Superior temporal gyrus (tissue), 1 donor: ENCODE measurements at regions not wholly inside any gene's neighbourhood (a gene's known extent, or its start where the extent isn't known, plus 50 kb on each side); places are given as distances from the start of the nearest gene placed in this dataset.
"Not testable (repeated sequence)": the region's sequence is repeated elsewhere in the genome, so short reads cannot be mapped to it uniquely, and the experiment has no call there.

Experiments used
- DNase-seq: peaks from one replicate; pipeline ENCODE4 v3.0.0-alpha.2; 2016; ENCODE audit errors: extremely low spot score

GRCh38 chr9:67136376-67136775 is 144.0 kb upstream of the SPATA31A3 start:
- DNase-seq: not testable (repeated sequence)

- DNase-seq: peak; percentile 3
Observed at GRCh38 chr9:67133124-67133523, 140.8 kb upstream of the SPATA31A3 start.

GRCh38 chr9:67116761-67117160 is 124.4 kb upstream of the SPATA31A3 start:
- not testable (repeated sequence) for DNase-seq

- not testable (repeated sequence) for DNase-seq
Observed at GRCh38 chr9:67112148-67112547, 119.8 kb upstream of the SPATA31A3 start.

- DNase-seq: peak; percentile 1
Observed at GRCh38 chr9:67111733-67112132, 119.4 kb upstream of the SPATA31A3 start.

GRCh38 chr9:67109859-67110258 is 117.5 kb upstream of the SPATA31A3 start:
- not testable (repeated sequence) for DNase-seq

- not testable (repeated sequence) for DNase-seq
Observed at GRCh38 chr9:67106659-67107058, 114.3 kb upstream of the SPATA31A3 start.

GRCh38 chr9:67102506-67103276 is 110.3 kb upstream of the SPATA31A3 start:
- DNase-seq: not testable (repeated sequence)

- DNase-seq: not testable (repeated sequence)
Observed at GRCh38 chr9:67091104-67091503, 98.8 kb upstream of the SPATA31A3 start.

GRCh38 chr9:67086862-67087261 is 94.5 kb upstream of the SPATA31A3 start:
- not testable (repeated sequence) for DNase-seq

- DNase-seq: not testable (repeated sequence)
Observed at GRCh38 chr9:67066140-67066539, 73.8 kb upstream of the SPATA31A3 start.

GRCh38 chr9:67058898-67059715 is 66.8 kb upstream of the SPATA31A3 start:
- DNase-seq: not testable (repeated sequence)
